Right atrium auricular region (tissue), 2 donors: ENCODE measurements at regions not wholly inside any gene's neighbourhood (a gene's known extent, or its start where the extent isn't known, plus 50 kb on each side); places are given as distances from the start of the nearest gene placed in this dataset.

Experiments used
- DNase-seq: peaks from one replicate; pipeline ENCODE4 v3.0.0-alpha.2; 2019; ENCODE audit warnings: low spot score
- H3K27ac ChIP-seq, 2 donors: fragments of 200-600 bp; sonication (generic); 1 replicate in 1 of 2; 2 replicates in 1 of 2; pipeline ENCODE4 v1.5.1; 2016 to 2019
- H3K27me3 ChIP-seq, 2 donors: fragments of 200-600 bp; sonication (generic); one replicate each; pipeline versions ENCODE4 v1.5.1 to v1.6.0; 2017 to 2019
- H3K36me3 ChIP-seq: fragments of 200-600 bp; sonication (generic); one replicate; pipeline ENCODE4 v1.5.1; 2016
- H3K4me1 ChIP-seq, 2 donors: fragments of 200-600 bp; sonication (generic); one replicate each; pipeline versions ENCODE4 v1.5.1 to v1.6.0; 2017 to 2019
- H3K4me3 ChIP-seq, 2 donors: fragments of 200-600 bp; sonication (generic); 1 replicate in 1 of 2; 2 replicates in 1 of 2; pipeline ENCODE4 v1.5.1; 2017 to 2019; ENCODE audit warnings: mild to moderate bottlenecking in 1 of 2, moderate library complexity in 1 of 2
- H3K9me3 ChIP-seq, 2 donors: fragments of 200-600 bp; sonication (generic); one replicate each; pipeline ENCODE4 v1.5.1; 2019
- CTCF ChIP-seq, 2 donors: fragments of 200-600 bp; sonication (generic); IDR thresholded peaks; one replicate each; pipeline ENCODE4 v1.5.1; 2019; ENCODE audit warnings: antibody characterized with exemption in 2 of 2

GRCh38 chr10:28925121-28925663 lies 247.9 kb downstream of the BAMBI start:
- no peak for TF ChIP-seq CTCF (IDR thresholded peaks at IDR 0.05)
- DNase-seq, result peak; percentile 63
- H3K27ac ChIP-seq, result peak overlapping the region; percentile 40 to 47
- no peaks in the 10 kb centered on the region for H3K4me1 ChIP-seq
- no peaks in the 10 kb centered on the region for H3K36me3 ChIP-seq
- H3K9me3 ChIP-seq, result no peaks in the 10 kb centered on the region
- no peaks in the 10 kb centered on the region for H3K27me3 ChIP-seq
- peak overlapping the region; percentile 12 to 20 for H3K4me3 ChIP-seq

DNA sequence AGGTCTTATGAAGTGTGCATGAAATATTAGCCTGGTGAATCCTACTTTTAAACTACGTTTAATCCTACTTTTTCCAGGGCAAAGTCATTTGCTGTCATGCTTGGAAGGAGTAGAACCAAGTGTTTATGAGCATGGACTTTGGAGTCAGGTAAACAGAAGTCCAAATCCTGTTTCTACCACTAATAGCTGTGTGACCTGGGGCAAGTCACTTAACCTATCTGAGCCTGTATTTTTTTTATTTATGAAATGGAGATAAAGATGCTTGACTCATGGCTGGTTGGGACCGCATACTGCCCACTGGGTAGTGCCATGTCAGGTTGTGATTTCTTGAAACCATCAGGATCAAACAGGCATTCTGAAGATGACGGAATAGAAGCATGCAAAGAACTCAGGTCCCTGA lies 249.6 kb downstream of the BAMBI start:
- no peaks in the 10 kb centered on the region for H3K27me3 ChIP-seq
- peak; percentile 16 for DNase-seq
- no peaks in the 10 kb centered on the region for H3K36me3 ChIP-seq
- H3K27ac ChIP-seq, result no peak overlapping the region
- no peak for TF ChIP-seq CTCF (IDR thresholded peaks at IDR 0.05)
- H3K4me1 ChIP-seq, result peaks cover 0 to 9% of the 10 kb centered on the region in 2 donors
- no peak overlapping the region for H3K4me3 ChIP-seq
- H3K9me3 ChIP-seq, result no peaks in the 10 kb centered on the region

GRCh38 chr10:28928484-28928883 lies 251.2 kb downstream of the BAMBI start:
- peak; percentile 55 for DNase-seq
- Histone ChIP-seq H3K4me3 (no peak overlapping the region), H3K27me3 (no peaks in the 10 kb centered on the region), H3K36me3 (no peaks in the 10 kb centered on the region), H3K9me3 (no peaks in the 10 kb centered on the region), H3K27ac (no peak overlapping the region), H3K4me1 (peaks cover 0 to 9% of the 10 kb centered on the region in 2 donors)
- TF ChIP-seq CTCF (IDR thresholded peaks at IDR 0.05), result no peak

- Histone ChIP-seq H3K9me3 (no peaks in the 10 kb centered on the region), H3K36me3 (no peaks in the 10 kb centered on the region), H3K4me3 (no peak overlapping the region), H3K27me3 (no peaks in the 10 kb centered on the region), H3K4me1 (peaks cover 0 to 9% of the 10 kb centered on the region in 2 donors), H3K27ac (no peak overlapping the region)
- no peak for TF ChIP-seq CTCF (IDR thresholded peaks at IDR 0.05)
- DNase-seq, result no peak
These were observed 252.6 kb downstream of the BAMBI start for GRCh38 chr10:28929942-28930341.

DNA sequence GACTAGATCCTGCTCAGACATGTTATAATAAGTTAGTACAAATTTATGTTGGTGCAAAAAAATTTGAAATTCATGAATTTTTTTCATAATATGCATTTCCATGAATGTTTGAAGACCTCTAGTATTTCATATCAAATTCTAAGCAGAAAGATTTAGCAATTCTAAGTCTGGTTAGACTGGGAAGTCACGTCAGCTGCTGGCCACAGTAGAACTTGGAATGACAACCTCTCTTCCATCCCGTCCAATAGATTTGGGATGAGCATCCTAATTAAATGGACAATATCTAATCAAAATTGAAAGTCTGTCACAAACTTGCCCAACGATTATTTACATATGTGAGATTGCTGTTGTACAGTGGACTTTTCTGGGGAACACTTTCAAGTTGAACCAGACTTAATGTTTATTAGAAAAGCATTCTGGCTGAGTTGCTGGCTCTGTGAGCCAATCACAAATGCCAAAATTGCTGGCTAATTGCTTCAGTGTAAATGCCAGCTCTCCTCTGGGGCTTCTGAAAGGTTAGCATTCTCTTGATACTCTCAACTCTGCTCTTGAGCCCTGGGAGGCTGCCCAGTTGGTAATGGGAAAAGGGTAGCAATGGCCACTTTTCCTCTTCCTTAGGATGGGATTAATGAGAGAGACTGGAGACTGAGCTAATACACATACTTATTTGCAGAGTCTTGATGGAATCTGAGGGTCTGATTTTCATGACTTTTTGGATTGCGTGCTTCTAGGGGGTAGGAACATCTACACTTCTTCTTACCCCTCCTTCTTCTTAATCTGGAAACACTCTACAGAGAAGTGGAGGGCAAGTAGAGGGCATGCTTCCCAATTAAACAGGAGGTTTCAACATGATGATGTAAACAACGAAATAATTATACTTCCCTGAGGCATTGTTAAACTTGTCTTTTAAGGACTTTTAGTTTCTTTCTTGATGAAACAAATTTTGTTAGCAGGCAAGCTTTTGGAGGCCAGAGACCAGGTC lies 253.5 kb downstream of the BAMBI start:
- TF ChIP-seq CTCF (IDR thresholded peaks at IDR 0.05), result no peak
- no peaks in the 10 kb centered on the region for H3K36me3 ChIP-seq
- DNase-seq, result peak; percentile 54
- no peaks in the 10 kb centered on the region for H3K9me3 ChIP-seq
- H3K4me1 ChIP-seq, result peaks cover 0 to 9% of the 10 kb centered on the region in 2 donors
- no peaks in the 10 kb centered on the region for H3K27me3 ChIP-seq
- peak overlapping the region; percentile 3 to 21 for H3K27ac ChIP-seq
- no peak overlapping the region for H3K4me3 ChIP-seq
